Gastrocnemius medialis (tissue), 4 donors: ENCODE measurements at regions not wholly inside any gene's neighbourhood (a gene's known extent, or its start where the extent isn't known, plus 50 kb on each side); places are given as distances from the start of the nearest gene placed in this dataset.
A peak's percentile ranks its signal among the peaks of the same experiment; 100 is the strongest.

Source experiments
- ATAC-seq, 2 donors: fragments of 150-250 bp; one replicate each; pipeline ENCODE4 v1.9.1; 2016
- DNase-seq, 2 donors: peaks; one replicate each; pipeline ENCODE4 v3.0.0-alpha.2; 2019
- H3K27ac ChIP-seq, 4 donors: fragments of 200-600 bp; sonication (generic); 1 replicate in 1 of 4; 2 replicates in 3 of 4; pipeline ENCODE4 v1.5.1; 2016 to 2018; ENCODE audit warnings: mild to moderate bottlenecking in 2 of 4, moderate library complexity in 1 of 4
- H3K27me3 ChIP-seq, 3 donors: fragments of 200-600 bp; sonication (generic) in 2 of 3; 1 replicate in 1 of 3; 2 replicates in 2 of 3; pipeline versions ENCODE4 v1.5.1 to v1.6.0; 2016 to 2019; ENCODE audit warnings: mild to moderate bottlenecking in 1 of 3, moderate library complexity in 1 of 3
- H3K36me3 ChIP-seq, 2 donors: fragments of 200-600 bp; sonication (generic) in 1 of 2; one replicate each; pipeline ENCODE4 v1.5.1; 2017 to 2018
- H3K4me1 ChIP-seq, 2 donors: fragments of 200-600 bp; sonication (generic) in 1 of 2; one replicate each; pipeline ENCODE4 v1.5.1; 2016 to 2017; ENCODE audit warnings: mild to moderate bottlenecking in 2 of 2
- H3K4me3 ChIP-seq, 4 donors: fragments of 200-600 bp; sonication (generic) in 3 of 4; 1 replicate in 1 of 4; 2 replicates in 3 of 4; pipeline ENCODE4 v1.5.1; 2016 to 2019; ENCODE audit warnings: mild to moderate bottlenecking in 2 of 4
- H3K9me3 ChIP-seq, 3 donors: fragments of 200-600 bp; sonication (generic) in 2 of 3; 1 replicate in 1 of 3; 2 replicates in 2 of 3; pipeline ENCODE4 v1.5.1; 2016 to 2019
- POLR2A ChIP-seq, 2 donors: fragments of 450-650 bp; IDR thresholded peaks; one replicate each; pipeline ENCODE4 v1.6.1; 2017; ENCODE audit warnings: antibody characterized with exemption in 2 of 2, mild to moderate bottlenecking in 2 of 2, moderate library complexity in 2 of 2
- in situ Hi-C, 4 donors: fragments of 200-750 bp; cut with MboI; loops; one replicate each; pipeline versions ENCODE4 v1.15.0 to v1.8.0; 2017; ENCODE audit warnings: low sequenced_read_pairs in 4 of 4
- intact Hi-C: fragments of 100-400 bp; cut with DNase I; formaldehyde crosslinking; loops from one replicate; pipeline ENCODE4 v1.15.1; 2023; ENCODE audit warnings: low total_unique reads
- TF ChIP-seq, protein P1 (sequence below), 5 experiments: fragments of 450-650 bp in 3 of 5; fragments of 200-600 bp in 2 of 5; sonication (generic) in 2 of 5; IDR thresholded peaks in 4 of 5; conservative IDR thresholded peaks in 1 of 5; 1 replicate in 4 of 5; 2 replicates in 1 of 5; pipeline ENCODE4 v1.5.1; 2016 to 2019; ENCODE audit warnings: antibody characterized with exemption in 5 of 5, mild to moderate bottlenecking in 3 of 5, moderate library complexity in 3 of 5

DNA sequence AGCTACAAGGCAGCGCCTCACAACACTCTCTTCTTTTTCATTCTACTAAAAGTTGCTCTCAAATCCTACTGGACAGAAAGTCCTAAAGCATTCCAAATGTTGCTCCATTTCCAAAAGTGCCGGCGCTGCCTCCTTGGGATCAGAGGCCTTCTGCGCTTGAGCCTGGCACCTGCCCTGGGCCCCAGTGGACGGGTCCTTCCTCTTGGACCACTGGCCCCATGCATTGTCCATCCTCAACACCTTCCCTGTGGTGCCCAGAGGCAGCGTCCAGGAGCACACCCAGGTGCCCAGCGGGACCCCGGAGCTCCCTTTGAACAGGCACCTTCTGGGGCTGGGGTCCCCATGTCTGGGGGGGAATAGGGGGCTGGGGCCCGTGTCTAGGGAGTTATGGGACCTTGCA lies 205.2 kb downstream of the ERMARD start:
- DNase-seq (no peak), ATAC-seq (no peak)
- no peak overlapping the region for H3K4me3 ChIP-seq
- H3K4me1 ChIP-seq: peaks cover 0 to 3% of the 10 kb centered on the region in 2 donors
- intact Hi-C loops: no loop called here
- peaks cover under 1 to 6% (median 5%) of the 10 kb centered on the region in 3 donors for H3K27me3 ChIP-seq
- no peaks in the 10 kb centered on the region for H3K9me3 ChIP-seq
- H3K27ac ChIP-seq: no peak overlapping the region
- in situ Hi-C loops: no loop called here
- TF ChIP-seq, protein P1, sequence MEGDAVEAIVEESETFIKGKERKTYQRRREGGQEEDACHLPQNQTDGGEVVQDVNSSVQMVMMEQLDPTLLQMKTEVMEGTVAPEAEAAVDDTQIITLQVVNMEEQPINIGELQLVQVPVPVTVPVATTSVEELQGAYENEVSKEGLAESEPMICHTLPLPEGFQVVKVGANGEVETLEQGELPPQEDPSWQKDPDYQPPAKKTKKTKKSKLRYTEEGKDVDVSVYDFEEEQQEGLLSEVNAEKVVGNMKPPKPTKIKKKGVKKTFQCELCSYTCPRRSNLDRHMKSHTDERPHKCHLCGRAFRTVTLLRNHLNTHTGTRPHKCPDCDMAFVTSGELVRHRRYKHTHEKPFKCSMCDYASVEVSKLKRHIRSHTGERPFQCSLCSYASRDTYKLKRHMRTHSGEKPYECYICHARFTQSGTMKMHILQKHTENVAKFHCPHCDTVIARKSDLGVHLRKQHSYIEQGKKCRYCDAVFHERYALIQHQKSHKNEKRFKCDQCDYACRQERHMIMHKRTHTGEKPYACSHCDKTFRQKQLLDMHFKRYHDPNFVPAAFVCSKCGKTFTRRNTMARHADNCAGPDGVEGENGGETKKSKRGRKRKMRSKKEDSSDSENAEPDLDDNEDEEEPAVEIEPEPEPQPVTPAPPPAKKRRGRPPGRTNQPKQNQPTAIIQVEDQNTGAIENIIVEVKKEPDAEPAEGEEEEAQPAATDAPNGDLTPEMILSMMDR (IDR thresholded peaks at IDR 0.05 in 4 of 5, conservative IDR thresholded peaks at IDR 0.05 in 1 of 5): no peak
- TF ChIP-seq POLR2A (IDR thresholded peaks at IDR 0.05): no peak
- no peaks in the 10 kb centered on the region for H3K36me3 ChIP-seq

DNA sequence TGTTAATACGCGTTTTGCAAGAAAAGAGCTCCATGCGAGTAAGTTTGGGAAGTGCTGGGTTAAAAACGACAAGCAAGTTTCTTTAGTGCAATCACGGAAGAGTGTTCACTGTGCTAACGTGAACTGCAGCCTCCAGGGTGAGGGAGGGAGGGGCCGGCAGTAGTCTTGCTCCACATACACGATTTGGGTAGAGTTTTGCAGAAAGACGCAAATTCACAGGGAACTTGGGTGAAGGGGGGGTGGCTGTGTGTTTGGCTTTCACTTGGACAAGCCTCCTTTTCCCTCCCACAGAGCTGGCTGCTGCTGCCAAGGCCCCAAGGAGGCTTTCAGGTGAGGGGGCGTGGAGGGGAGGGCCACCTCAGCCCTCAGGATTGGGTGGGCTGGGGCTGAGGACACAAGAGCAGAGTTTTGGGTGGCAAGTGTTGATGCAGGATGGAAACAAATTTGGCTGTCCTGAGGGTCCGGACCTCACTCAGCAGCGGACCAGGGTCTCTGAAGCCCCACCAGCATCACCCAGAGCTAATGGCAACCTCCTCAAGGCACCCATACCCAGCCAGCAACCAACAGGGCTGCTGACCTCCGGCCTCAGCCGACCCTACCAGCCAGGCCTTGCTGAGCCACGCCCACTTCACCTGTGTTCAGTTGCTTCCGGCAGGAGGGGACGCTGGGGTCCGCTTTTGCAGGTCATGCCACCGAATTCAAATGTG lies 204.5 kb downstream of the ERMARD start:
- H3K4me1 ChIP-seq: peaks cover 0 to 3% of the 10 kb centered on the region in 2 donors
- H3K4me3 ChIP-seq: no peak overlapping the region
- TF ChIP-seq, protein P1 (IDR thresholded peaks at IDR 0.05 in 4 of 5, conservative IDR thresholded peaks at IDR 0.05 in 1 of 5): no peak
- no peak for TF ChIP-seq POLR2A (IDR thresholded peaks at IDR 0.05)
- H3K9me3 ChIP-seq: no peaks in the 10 kb centered on the region
- ATAC-seq (no peak), DNase-seq (no peak)
- in situ Hi-C loops (no loop called here), intact Hi-C loops (no loop called here)
- H3K36me3 ChIP-seq: no peaks in the 10 kb centered on the region
- H3K27me3 ChIP-seq: peaks cover 0 to 5% (median 0%) of the 10 kb centered on the region in 3 donors
- H3K27ac ChIP-seq: no peak overlapping the region

DNA sequence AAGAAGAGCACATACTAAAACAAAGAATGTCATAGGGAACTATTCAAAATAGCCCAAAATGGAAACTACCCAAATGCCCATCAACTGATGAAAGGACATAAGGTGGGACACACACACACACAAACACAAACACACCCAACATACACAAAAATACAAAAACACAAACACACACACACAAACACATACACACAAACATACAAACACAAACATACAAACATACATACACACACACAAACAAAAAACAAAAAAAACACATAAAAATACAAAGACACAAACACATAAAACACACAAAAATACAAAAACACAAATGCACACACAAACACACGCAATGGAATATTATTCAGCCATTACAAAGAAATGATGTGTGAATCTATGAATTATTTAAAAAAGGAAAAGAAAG lies 203.6 kb downstream of the ERMARD start:
- Histone ChIP-seq H3K36me3 (no peaks in the 10 kb centered on the region), H3K9me3 (no peaks in the 10 kb centered on the region), H3K4me1 (peaks cover 0 to 3% of the 10 kb centered on the region in 2 donors), H3K27ac (no peak overlapping the region), H3K4me3 (no peak overlapping the region), H3K27me3 (no peaks in the 10 kb centered on the region)
- ATAC-seq (no peak), DNase-seq (no peak)
- TF ChIP-seq, protein P1 (IDR thresholded peaks at IDR 0.05 in 4 of 5, conservative IDR thresholded peaks at IDR 0.05 in 1 of 5): no peak
- TF ChIP-seq POLR2A (IDR thresholded peaks at IDR 0.05): no peak
- in situ Hi-C loops: no loop called here
- intact Hi-C loops: no loop called here

DNA sequence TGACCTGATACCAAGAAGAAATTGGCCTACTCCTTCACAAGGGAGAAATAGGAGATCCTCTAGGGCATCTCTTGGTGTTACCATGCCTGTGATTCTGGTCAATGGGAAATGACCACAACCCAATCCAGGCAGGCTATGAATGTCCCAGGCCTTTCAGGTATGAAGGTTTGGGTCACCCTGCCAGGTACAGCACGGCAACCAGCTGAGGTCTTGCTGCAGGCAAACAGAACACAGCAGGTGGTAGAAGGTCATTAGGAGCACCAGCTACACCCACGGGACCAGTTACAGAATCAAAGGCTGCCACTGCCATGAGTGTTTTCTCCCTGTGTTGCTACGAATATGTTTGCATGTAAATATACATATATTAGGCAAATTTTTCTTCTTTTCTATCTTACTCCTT lies 202.3 kb downstream of the ERMARD start:
- Histone ChIP-seq H3K4me3 (no peak overlapping the region), H3K27me3 (no peaks in the 10 kb centered on the region), H3K4me1 (no peaks in the 10 kb centered on the region), H3K36me3 (no peaks in the 10 kb centered on the region), H3K9me3 (no peaks in the 10 kb centered on the region), H3K27ac (no peak overlapping the region)
- TF ChIP-seq, protein P1 (IDR thresholded peaks at IDR 0.05 in 4 of 5, conservative IDR thresholded peaks at IDR 0.05 in 1 of 5): no peak
- no peak for TF ChIP-seq POLR2A (IDR thresholded peaks at IDR 0.05)
- no peak for DNase-seq
- no peak for ATAC-seq
- in situ Hi-C loops (no loop called here), intact Hi-C loops (no loop called here)

DNA sequence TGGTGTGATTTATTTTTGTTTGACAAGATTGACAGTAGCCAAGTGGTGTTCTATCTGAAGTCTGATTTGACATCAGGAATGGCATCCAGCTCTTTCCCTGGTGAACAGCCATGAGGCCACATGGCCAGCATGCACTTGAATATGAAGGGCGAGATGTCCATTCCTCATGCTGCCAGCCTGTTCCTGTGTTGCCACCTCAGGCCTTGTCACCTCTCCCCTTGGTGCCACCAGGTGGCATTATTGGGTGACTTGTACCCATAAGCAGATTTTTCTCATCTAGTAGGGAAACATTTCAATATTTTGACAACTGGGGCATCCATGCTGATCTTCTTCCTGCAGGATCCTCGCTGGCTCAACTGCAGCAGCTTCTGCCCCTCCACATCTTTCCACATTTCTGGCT lies 199.1 kb downstream of the ERMARD start:
- no peak for ATAC-seq
- intact Hi-C loops: no loop called here
- in situ Hi-C loops: no loop called here

More for the DNA sequence above, 199.1 kb downstream of the ERMARD start:
- Histone ChIP-seq H3K4me3 (no peak overlapping the region), H3K9me3 (no peaks in the 10 kb centered on the region), H3K27me3 (no peaks in the 10 kb centered on the region), H3K36me3 (no peaks in the 10 kb centered on the region), H3K27ac (no peak overlapping the region), H3K4me1 (no peaks in the 10 kb centered on the region)
- DNase-seq: no peak
- TF ChIP-seq POLR2A (IDR thresholded peaks at IDR 0.05): no peak
- TF ChIP-seq, protein P1 (IDR thresholded peaks at IDR 0.05 in 4 of 5, conservative IDR thresholded peaks at IDR 0.05 in 1 of 5): peak in 2 of 5 experiments; percentile 31 to 34
